ENCODE measurements at regions not wholly inside any gene's neighbourhood (a gene's known extent, or its start where the extent isn't known, plus 50 kb on each side); places are given as distances from the start of the nearest gene placed in this dataset.

GRCh38 chr1:25043228-25043580 is 113.1 kb upstream of the RUNX3 start:
- TF ChIP-seq EZH2 (IDR thresholded peaks at IDR 0.05; ENCODE audit: borderline replicate concordance, insufficient read depth, low read depth, low read length, poor library complexity, severe bottlenecking) (no peak), CTCF (IDR thresholded peaks at IDR 0.05) (no peak)
